Heart right ventricle (tissue), 16 donors: ENCODE measurements at regions not wholly inside any gene's neighbourhood (a gene's known extent, or its start where the extent isn't known, plus 50 kb on each side); places are given as distances from the start of the nearest gene placed in this dataset.

Experiments used
- ATAC-seq, 8 donors: fragments of 200-7000 bp; cut with Tn5 transposase; one replicate each; pipeline ENCODE4 v1.9.1; 2020; ENCODE audit warnings: mild to moderate bottlenecking in 8 of 8, moderate library complexity in 8 of 8, moderate number of reproducible peaks in 1 of 8
- DNase-seq, 2 donors: peaks; one replicate each; pipeline ENCODE4 v3.0.0-alpha.2; 2020
- H3K27ac ChIP-seq, 10 donors: fragments of 200-600 bp; sonication (generic) in 2 of 10; one replicate each; pipeline versions ENCODE4 v1.5.0 to v1.8.0; 2020 to 2022; ENCODE audit warnings: mild to moderate bottlenecking in 3 of 10
- H3K27me3 ChIP-seq, 7 donors: fragments of 200-600 bp; one replicate each; pipeline ENCODE4 v1.8.0; 2021 to 2022; ENCODE audit warnings: mild to moderate bottlenecking in 2 of 7
- H3K36me3 ChIP-seq, 9 donors: fragments of 200-600 bp; sonication (generic) in 1 of 9; one replicate each; pipeline versions ENCODE4 v1.5.0 to v1.8.0; 2020 to 2022; ENCODE audit warnings: mild to moderate bottlenecking in 2 of 9
- H3K4me1 ChIP-seq, 9 donors: fragments of 200-600 bp; sonication (generic) in 1 of 9; one replicate each; pipeline versions ENCODE4 v1.5.0 to v1.8.0; 2020 to 2022; ENCODE audit warnings: mild to moderate bottlenecking in 4 of 9
- H3K4me3 ChIP-seq, 10 donors: fragments of 200-600 bp; sonication (generic) in 2 of 10; one replicate each; pipeline versions ENCODE4 v1.5.0 to v1.8.0; 2020 to 2022; ENCODE audit warnings: mild to moderate bottlenecking in 7 of 10, moderate library complexity in 2 of 10
- H3K9me3 ChIP-seq, 11 donors: fragments of 200-600 bp in 10 of 11; sonication (generic) in 2 of 11; one replicate each; pipeline versions ENCODE4 v1.5.0 to v1.8.0; 2013 to 2022; ENCODE audit warnings: mild to moderate bottlenecking in 2 of 11, control low read depth in 1 of 11, moderate library complexity in 1 of 11
- CTCF ChIP-seq, 9 donors: fragments of 200-600 bp; sonication (generic) in 2 of 9; IDR thresholded peaks; one replicate each; pipeline versions ENCODE4 v1.5.0 to v1.8.0; 2021 to 2022; ENCODE audit warnings: antibody characterized with exemption in 9 of 9, mild to moderate bottlenecking in 5 of 9, moderate library complexity in 1 of 9
- WGBS, 2 donors: extraction: QIAGEN DNeasy Blood & Tissue Kit; methylation state at CpG; one replicate each; pipeline ENCODE4 v1.1.7; 2013; ENCODE audit warnings: inconsistent platforms in 1 of 2; 5-methylcytosine and 5-hydroxymethylcytosine counted together
- intact Hi-C, 10 donors: fragments of 100-400 bp; cut with DNase I; formaldehyde crosslinking; loops; one replicate each; pipeline versions ENCODE4 v1.11.1 to v1.14.2; 2022
- donor health status: Arrhythmogenic right ventricular cardiomyopathy.
- donor health status: ischemic (EF 13 %, LVEDD 7.1; RV severe dilation, severe dysfunction).
- donor health status: healthy with polysubstance abuse.
- donor health status: DM: no; HTN: yes; CAD: no.
- donor health status: DM: no; HTN: no; CAD: no.
- donor health status: ischemic (EF 25% LVEDD 6.9; RV normal size, moderate dysfunction).
- donor health status: ischemic (EF 25% LVEDD 5.7; RV mildly dilated, moderate dysfunction).
- donor health status: healthy.
- donor health status: DM: yes; HTN: yes; CAD: no.
- donor health status: Ischemic cardiomyopathy.
- donor health status: ischemic (EF 35%, LVEDD 5.7; RV mildly dilated, moderate dysfunction).
- donor health status: nonischemic (EF 11% LVEDD 7.7; RV severe dilation, severe dysfunction).
- donor health status: DM: yes; HTN: yes; CAD: no.
- donor health status: PGD.
- donor health status: ischemic (EF 29% LVEDD 5.4; RV normal size, mild dysfunction).
- donor health status: nonischemic (EF 23%, LVEDD 6.1; RV moderate dilation, normal function).

GRCh38 chr18:30658306-30658705 lies 384.2 kb downstream of the DSC3 start:
- H3K4me3 ChIP-seq: no peak overlapping the region
- no peaks in the 10 kb centered on the region for H3K27me3 ChIP-seq
- H3K4me1 ChIP-seq: no peaks in the 10 kb centered on the region
- no peak for TF ChIP-seq CTCF (IDR thresholded peaks at IDR 0.05)
- intact Hi-C loops: loop anchor here in 1 of 10 donors (10.0 kb wide), 1 partner anchor 56 kb away; no protein-coding TSS in a partner anchor
- ATAC-seq: no peak
- peaks cover 0 to 35% (median 0%) of the 10 kb centered on the region in 11 donors for H3K9me3 ChIP-seq
- H3K36me3 ChIP-seq: no peaks in the 10 kb centered on the region
- 94 to 100% methylated on average over 1 of the region's 1 CpG for WGBS, 2 donors
- H3K27ac ChIP-seq: no peak overlapping the region
- no peak for DNase-seq

GRCh38 chr18:30652387-30652786 lies 390.2 kb downstream of the DSC3 start:
- no peak overlapping the region for H3K27ac ChIP-seq
- DNase-seq (no peak), ATAC-seq (no peak)
- no peaks in the 10 kb centered on the region for H3K4me1 ChIP-seq
- intact Hi-C loops: loop anchor here in 1 of 10 donors (10.0 kb wide), 1 partner anchor 62 kb away; no protein-coding TSS in a partner anchor
- TF ChIP-seq CTCF (IDR thresholded peaks at IDR 0.05): no peak
- H3K9me3 ChIP-seq: peaks cover 0 to 7% (median 0%) of the 10 kb centered on the region in 11 donors
- 22 to 34% methylated on average over 2 of the region's 2 CpGs for WGBS, 2 donors
- H3K36me3 ChIP-seq: no peaks in the 10 kb centered on the region
- H3K4me3 ChIP-seq: no peak overlapping the region
- H3K27me3 ChIP-seq: no peaks in the 10 kb centered on the region

- Histone ChIP-seq H3K27ac (no peak overlapping the region), H3K36me3 (no peaks in the 10 kb centered on the region), H3K4me3 (no peak overlapping the region), H3K27me3 (no peaks in the 10 kb centered on the region), H3K9me3 (no peaks in the 10 kb centered on the region), H3K4me1 (no peaks in the 10 kb centered on the region)
- ATAC-seq: no peak
- intact Hi-C loops: loop anchor here in 1 of 10 donors (10.0 kb wide), 1 partner anchor 64 kb away; no protein-coding TSS in a partner anchor
- DNase-seq: no peak
- TF ChIP-seq CTCF (IDR thresholded peaks at IDR 0.05): no peak
Observed at GRCh38 chr18:30650499-30650898, 392.0 kb downstream of the DSC3 start.

GRCh38 chr18:30644158-30644557 lies 398.4 kb downstream of the DSC3 start:
- Histone ChIP-seq H3K9me3 (no peaks in the 10 kb centered on the region), H3K36me3 (no peaks in the 10 kb centered on the region), H3K4me1 (no peaks in the 10 kb centered on the region), H3K27me3 (no peaks in the 10 kb centered on the region), H3K27ac (no peak overlapping the region), H3K4me3 (no peak overlapping the region)
- DNase-seq: no peak
- TF ChIP-seq CTCF (IDR thresholded peaks at IDR 0.05): no peak
- no peak for ATAC-seq
- intact Hi-C loops: no loop called here
